Pons (tissue), 1 donor: ENCODE measurements at regions not wholly inside any gene's neighbourhood (a gene's known extent, or its start where the extent isn't known, plus 50 kb on each side); places are given as distances from the start of the nearest gene placed in this dataset.

Experiments used
- DNase-seq: peaks from one replicate; pipeline ENCODE4 v3.0.0-alpha.2; 2016; ENCODE audit warnings: low spot score

- DNase-seq, result no peak
Measured at GRCh38 chr5:147037515-147038205, 159.1 kb upstream of the PPP2R2B start.

- no peak for DNase-seq
Measured at GRCh38 chr5:147040856-147041255, 162.3 kb upstream of the PPP2R2B start.

GRCh38 chr5:147044572-147045273 lies 166.2 kb upstream of the PPP2R2B start:
- DNase-seq, result peak; percentile 52

- DNase-seq, result no peak
Measured at GRCh38 chr5:147045290-147045689, 166.7 kb upstream of the PPP2R2B start.

- no peak for DNase-seq
Measured at GRCh38 chr5:147046281-147046680, 167.7 kb upstream of the PPP2R2B start.

GRCh38 chr5:147046894-147047293 lies 168.3 kb upstream of the PPP2R2B start:
- no peak for DNase-seq

GRCh38 chr5:147049764-147050163 lies 171.2 kb upstream of the PPP2R2B start:
- no peak for DNase-seq

- no peak for DNase-seq
Measured at GRCh38 chr5:147050172-147050571, 171.6 kb upstream of the PPP2R2B start.

GRCh38 chr5:147051193-147051592 lies 172.6 kb upstream of the PPP2R2B start:
- no peak for DNase-seq

GRCh38 chr5:147052519-147052918 lies 174.0 kb upstream of the PPP2R2B start:
- DNase-seq, result no peak

- DNase-seq, result peak; percentile 62
Measured at GRCh38 chr5:147055089-147055826, 176.7 kb upstream of the PPP2R2B start.

GRCh38 chr5:147055850-147056566 lies 177.5 kb upstream of the PPP2R2B start:
- peak; percentile 85 for DNase-seq

- no peak for DNase-seq
Measured at GRCh38 chr5:147057051-147057450, 177.8 kb upstream of the STK32A start.

GRCh38 chr5:147061431-147061830 lies 173.4 kb upstream of the STK32A start:
- no peak for DNase-seq

GRCh38 chr5:147062427-147062826 lies 172.4 kb upstream of the STK32A start:
- DNase-seq, result no peak

- DNase-seq, result no peak
Measured at GRCh38 chr5:147063943-147064342, 170.9 kb upstream of the STK32A start.

GRCh38 chr5:147065071-147065470 lies 169.8 kb upstream of the STK32A start:
- DNase-seq, result no peak

- DNase-seq, result no peak
Measured at GRCh38 chr5:147068998-147069397, 165.8 kb upstream of the STK32A start.

- no peak for DNase-seq
Measured at GRCh38 chr5:147072622-147073021, 162.2 kb upstream of the STK32A start.

- DNase-seq, result no peak
Measured at GRCh38 chr5:147073098-147073497, 161.7 kb upstream of the STK32A start.

GRCh38 chr5:147075187-147075586 lies 159.6 kb upstream of the STK32A start:
- peak; percentile 68 for DNase-seq

- peak; percentile 64 for DNase-seq
Measured at GRCh38 chr5:147080391-147080790, 154.4 kb upstream of the STK32A start.
